HG03108 (cell line): ENCODE measurements at regions not wholly inside any gene's neighbourhood (a gene's known extent, or its start where the extent isn't known, plus 50 kb on each side); places are given as distances from the start of the nearest gene placed in this dataset.
"Not testable (repeated sequence)": the region's sequence is repeated elsewhere in the genome, so short reads cannot be mapped to it uniquely, and the experiment has no call there.

ENCODE experiments used
- ATAC-seq: cut with Tn5 transposase; IDR thresholded peaks from one replicate; pipeline ENCODE4 v1.9.1; 2021; ENCODE audit warnings: moderate library complexity; ENCODE audit not compliant: unreplicated experiment

GRCh38 chr7:16098058-16098457, 323.3 kb downstream of the CRPPA start:
- no peak for ATAC-seq

- no peak for ATAC-seq
These were observed 326.0 kb downstream of the CRPPA start for GRCh38 chr7:16095171-16095950.

DNA sequence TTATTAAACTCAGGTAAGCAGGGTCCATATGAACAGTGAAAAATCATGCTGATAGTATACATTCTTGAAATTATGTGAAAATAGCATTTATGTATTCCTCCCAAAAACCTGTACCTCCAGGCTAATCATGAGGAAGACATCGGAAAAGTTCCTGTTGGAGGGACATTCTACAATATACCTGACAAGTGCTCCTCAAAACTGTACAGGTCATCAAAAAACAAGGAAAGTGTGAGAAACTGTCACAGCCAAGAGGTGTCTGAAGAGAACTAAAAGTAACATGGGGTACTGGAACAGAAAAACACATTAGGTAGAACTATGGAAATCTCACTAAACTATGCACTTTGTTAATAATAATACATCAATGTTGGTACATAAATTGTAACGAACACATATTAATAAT, 326.7 kb downstream of the CRPPA start:
- ATAC-seq, result no peak

DNA sequence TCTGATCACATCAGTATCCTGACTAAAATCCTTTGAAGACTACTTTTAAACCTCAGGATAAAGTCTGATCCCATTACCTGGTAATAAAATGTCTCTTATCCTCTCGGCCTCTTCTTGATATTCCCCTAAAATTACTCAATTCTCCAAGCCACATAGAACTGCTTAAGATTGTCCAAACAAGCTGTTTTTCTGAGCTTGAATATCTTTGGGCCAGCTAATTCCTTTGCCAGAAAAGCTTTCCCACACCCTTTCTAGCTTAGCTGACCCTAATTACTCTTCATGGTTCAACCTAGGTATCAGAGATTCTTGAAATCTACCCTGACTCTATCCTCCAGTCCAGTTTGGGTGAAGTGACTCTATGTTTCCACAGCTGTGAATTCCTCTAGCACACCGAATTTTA, 328.6 kb downstream of the CRPPA start:
- ATAC-seq, result no peak

- ATAC-seq, result no peak
These were observed 329.5 kb downstream of the CRPPA start for GRCh38 chr7:16091701-16092310.

DNA sequence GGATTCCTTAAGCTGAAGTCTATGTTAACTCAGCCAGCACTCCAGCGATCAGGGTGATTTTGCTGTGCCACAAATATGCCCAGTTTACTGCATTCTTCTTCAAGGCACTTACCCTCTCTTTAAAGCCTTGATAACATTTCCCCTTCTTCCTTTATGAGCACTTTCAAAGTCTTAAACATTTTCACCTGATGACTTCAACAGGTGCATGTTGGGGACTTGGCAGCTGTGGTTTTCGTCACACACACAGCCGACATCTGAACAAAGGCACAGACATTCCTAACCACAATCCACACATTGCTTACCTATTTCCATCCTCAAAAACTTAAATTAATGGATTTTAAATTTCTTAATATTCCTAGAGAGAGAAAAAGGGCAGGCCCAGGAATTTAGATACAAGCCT, 331.5 kb downstream of the CRPPA start:
- no peak for ATAC-seq

DNA sequence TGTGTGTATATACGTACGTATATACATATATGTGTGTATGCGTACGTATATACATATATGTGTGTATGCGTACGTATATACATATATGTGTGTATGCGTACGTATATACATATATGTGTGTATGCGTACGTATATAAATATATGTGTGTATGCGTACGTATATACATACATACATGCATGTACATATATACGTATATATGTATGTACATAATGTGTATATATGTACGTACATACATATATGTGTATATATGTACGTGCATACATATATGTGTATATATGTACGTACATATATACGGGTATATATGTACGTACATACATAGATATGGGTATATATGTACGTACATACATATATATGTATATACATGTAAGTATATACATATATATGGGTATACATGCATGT, 332.1 kb downstream of the CRPPA start:
- ATAC-seq, result no peak

DNA sequence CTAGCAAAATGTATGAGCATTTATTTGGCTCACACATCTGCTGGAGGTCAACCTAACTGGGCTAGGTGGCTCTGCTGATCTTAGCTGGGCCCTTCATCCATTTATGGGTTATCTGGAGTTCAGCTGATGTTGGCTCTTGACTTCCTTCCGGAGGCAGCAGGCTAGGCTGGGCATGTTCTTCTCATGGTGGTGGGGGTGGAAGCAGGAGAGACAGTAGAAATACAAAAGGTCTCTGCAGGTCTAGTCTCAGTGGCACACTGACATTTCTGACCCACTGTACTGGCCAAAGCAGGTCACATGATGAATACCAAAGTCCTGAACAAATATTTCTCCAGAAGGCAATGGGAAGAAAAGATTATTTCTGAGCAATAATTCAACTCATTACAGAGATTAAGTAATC, 334.6 kb downstream of the CRPPA start:
- ATAC-seq, result no peak

GRCh38 chr7:16085780-16086179, 335.6 kb downstream of the CRPPA start:
- ATAC-seq, result not testable (repeated sequence)

DNA sequence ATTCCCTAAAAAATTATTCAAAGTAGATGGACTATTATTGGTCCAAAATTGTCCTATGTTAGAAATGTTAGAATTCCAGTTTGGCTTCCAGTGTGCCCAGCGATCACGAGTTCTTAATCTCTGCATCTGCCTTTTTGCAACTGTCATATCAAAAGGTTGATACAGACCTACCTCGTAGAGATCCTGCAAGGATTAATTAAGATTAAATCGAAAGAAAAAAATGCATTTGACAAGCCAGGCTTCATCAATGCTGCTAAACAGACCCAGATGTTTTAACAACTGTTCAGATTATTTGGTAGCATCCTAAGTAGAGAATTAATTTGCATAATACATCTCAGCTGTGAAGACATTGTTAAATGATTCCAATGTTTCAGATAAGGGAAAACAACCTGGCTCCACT, 336.5 kb downstream of the CRPPA start:
- no peak for ATAC-seq

DNA sequence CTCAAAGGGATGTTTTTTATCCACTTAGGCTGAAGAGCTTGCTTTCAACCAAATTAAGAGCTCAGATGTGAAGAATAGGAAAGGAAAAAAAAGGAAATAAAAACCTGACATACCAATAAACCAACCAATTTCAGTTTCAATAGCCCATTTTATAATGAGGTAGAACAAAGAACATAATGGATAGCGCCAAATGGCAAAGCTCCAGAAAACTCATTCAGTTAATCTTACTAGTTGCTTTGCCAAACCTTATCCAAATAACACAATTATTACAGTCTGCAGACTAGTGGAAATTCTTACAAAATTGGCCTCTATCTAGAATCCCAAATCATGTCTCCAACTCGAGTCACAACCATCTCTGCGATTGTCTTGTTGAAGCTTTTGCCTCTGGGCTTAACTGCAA, 337.0 kb downstream of the CRPPA start:
- ATAC-seq, result no peak

DNA sequence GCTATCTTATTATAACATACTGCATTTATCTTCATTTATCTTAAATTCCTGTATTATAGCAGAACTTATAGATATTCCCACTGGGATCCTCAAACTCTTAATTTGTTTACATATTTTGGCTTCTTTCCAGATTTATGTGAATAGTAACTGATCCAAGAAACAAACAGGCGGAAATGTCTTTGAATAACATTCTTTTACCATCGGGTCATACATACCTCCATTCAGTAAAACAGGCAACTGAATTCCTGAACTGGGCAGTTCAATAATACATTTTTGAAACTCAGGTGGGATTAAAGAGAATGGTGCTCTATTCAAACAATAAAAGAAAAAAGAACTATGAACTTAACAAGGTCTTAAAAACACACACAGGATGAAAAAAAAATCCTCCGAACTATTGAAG, 337.4 kb downstream of the CRPPA start:
- ATAC-seq, result no peak

- no peak for ATAC-seq
These were observed 341.2 kb downstream of the CRPPA start for GRCh38 chr7:16080131-16080530.

GRCh38 chr7:16079723-16080122, 341.6 kb downstream of the CRPPA start:
- no peak for ATAC-seq

DNA sequence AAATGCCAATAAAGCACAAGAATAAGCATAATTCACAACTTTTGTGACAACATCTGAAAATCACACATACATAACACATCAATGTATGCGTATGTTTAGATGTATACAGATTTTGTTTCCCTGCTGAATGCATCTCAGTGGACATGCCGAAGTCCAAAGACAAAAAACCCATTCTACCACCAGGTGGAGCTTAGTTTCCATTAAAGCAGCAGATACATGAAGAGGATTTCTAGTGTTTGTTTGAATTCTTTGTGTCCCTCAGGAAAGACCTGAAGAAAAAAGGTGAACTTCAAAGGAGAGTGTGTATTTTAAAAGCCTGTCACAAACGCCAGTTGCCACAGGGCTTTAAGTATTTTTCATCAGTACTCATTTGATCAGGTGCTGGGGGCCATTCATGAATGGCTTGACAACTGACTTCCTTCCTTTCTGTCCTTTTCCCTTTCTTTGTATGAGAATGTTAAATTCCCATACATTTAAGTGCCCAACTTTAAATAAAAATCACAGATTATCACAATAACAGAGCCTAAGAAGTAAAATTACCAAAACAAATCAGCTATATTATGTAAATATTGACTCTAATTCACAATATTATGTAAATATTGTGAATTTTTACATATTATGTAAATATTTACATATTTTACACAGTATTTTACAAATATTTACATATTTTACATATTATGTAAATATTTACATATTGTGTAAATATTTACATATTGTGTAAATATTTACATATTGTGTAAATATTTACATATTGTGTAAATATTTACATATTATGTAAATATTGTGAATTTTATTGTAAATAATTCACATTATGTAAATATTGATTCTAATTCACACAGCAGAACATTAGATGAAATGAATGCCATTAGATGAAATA, 343.0 kb downstream of the CRPPA start:
- no peak for ATAC-seq

- peak; percentile 82 for ATAC-seq
These were observed 350.0 kb downstream of the CRPPA start for GRCh38 chr7:16071246-16071857.

DNA sequence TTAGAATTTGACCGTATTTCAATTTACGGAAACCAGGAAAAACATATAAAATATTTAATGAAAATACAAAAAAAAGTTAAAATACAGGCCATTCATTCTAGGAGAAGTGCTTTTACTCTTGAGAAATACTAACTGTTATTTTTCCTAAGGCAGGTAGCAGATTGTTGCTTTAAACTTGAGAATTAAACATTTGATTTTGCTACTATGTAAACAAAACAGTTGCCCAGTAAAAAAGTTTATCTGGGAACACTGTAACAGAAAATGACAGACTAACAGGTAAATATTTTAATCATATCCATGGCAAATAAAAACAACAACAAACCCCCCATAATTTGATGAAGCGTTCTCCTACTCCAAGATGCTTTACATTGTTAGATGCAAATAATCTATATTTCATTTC, 350.5 kb downstream of the CRPPA start:
- ATAC-seq, result no peak

DNA sequence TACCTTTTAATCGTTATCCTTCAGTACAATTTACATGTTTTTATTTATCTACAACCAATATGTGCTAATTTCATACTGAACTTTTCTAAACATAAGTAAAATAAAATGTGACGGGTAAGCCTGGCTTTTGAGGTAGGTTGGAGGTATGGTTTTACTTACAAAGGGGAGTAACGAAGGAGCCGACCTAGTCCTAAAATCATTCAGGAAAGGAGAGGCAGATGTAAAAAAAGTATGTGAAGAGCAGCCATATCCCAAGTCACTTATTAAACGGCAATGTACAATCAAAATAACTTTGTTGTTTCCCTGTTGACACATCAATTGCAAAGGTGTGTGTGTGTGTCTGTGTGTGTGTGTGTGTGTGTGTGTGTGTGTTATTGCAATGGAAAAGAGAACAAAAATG, 351.3 kb downstream of the CRPPA start:
- ATAC-seq, result no peak

GRCh38 chr7:16068183-16068582, 353.2 kb downstream of the CRPPA start:
- no peak for ATAC-seq

DNA sequence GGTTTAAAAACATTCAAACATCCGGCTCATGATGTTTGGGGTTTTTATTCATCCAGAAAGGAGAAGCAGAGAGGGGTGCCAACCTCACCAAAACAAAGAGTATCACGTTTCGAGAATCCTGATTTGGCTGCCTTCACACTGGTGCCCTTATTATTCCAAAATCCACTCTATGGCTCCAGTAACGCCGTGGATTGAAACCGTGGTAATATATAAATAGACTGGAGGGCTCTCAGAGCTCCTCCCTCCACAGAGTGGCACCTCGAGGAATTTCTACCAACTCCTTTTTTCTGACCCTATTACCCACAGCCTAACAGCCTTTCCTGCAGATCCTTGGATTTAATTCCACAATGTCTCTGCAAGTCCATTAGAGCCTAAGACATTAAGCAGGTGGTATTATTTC, 353.6 kb downstream of the CRPPA start:
- ATAC-seq, result no peak

GRCh38 chr7:16066805-16067459, 354.4 kb downstream of the CRPPA start:
- no peak for ATAC-seq
